DMS53 (cell line): ENCODE measurements at regions not wholly inside any gene's neighbourhood (a gene's known extent, or its start where the extent isn't known, plus 50 kb on each side); places are given as distances from the start of the nearest gene placed in this dataset.
"Not testable (repeated sequence)": the region's sequence is repeated elsewhere in the genome, so short reads cannot be mapped to it uniquely, and the experiment has no call there.

Experiments
- DNase-seq: peaks from one replicate; lab custom pipeline; 2025; lab: John Stamatoyannopoulos, UW

- no peak for DNase-seq
Measured at GRCh38 chr6:71199736-71200135, 88.9 kb upstream of the OGFRL1 start.

GRCh38 chr6:71203206-71203605 lies 85.4 kb upstream of the OGFRL1 start:
- DNase-seq, result no peak

GRCh38 chr6:71204741-71205140 lies 83.9 kb upstream of the OGFRL1 start:
- no peak for DNase-seq

- no peak for DNase-seq
Measured at GRCh38 chr6:71205336-71205956, 83.2 kb upstream of the OGFRL1 start.

- DNase-seq, result no peak
Measured at GRCh38 chr6:71206089-71206488, 82.5 kb upstream of the OGFRL1 start.

GRCh38 chr6:71209206-71209605 lies 79.4 kb upstream of the OGFRL1 start:
- DNase-seq, result no peak

GRCh38 chr6:71209626-71210025 lies 79.0 kb upstream of the OGFRL1 start:
- no peak for DNase-seq

- no peak for DNase-seq
Measured at GRCh38 chr6:71211799-71212198, 76.8 kb upstream of the OGFRL1 start.

- DNase-seq, result no peak
Measured at GRCh38 chr6:71220466-71220865, 68.1 kb upstream of the OGFRL1 start.

- peak; percentile 8 for DNase-seq
Measured at GRCh38 chr6:71222671-71223070, 65.9 kb upstream of the OGFRL1 start.

- DNase-seq, result no peak
Measured at GRCh38 chr6:71224011-71224410, 64.6 kb upstream of the OGFRL1 start.

GRCh38 chr6:71226151-71226550 lies 62.5 kb upstream of the OGFRL1 start:
- no peak for DNase-seq

- DNase-seq, result no peak
Measured at GRCh38 chr6:71228461-71229041, 60.1 kb upstream of the OGFRL1 start.

- DNase-seq, result no peak
Measured at GRCh38 chr6:71229477-71229876, 59.1 kb upstream of the OGFRL1 start.

- DNase-seq, result not testable (repeated sequence)
Measured at GRCh38 chr6:71232890-71233289, 55.7 kb upstream of the OGFRL1 start.

- DNase-seq, result peak; percentile 16
Measured at GRCh38 chr6:71236926-71237434, 51.6 kb upstream of the OGFRL1 start.

GRCh38 chr6:71238351-71238750 lies 50.3 kb upstream of the OGFRL1 start:
- peak; percentile 16 for DNase-seq
